HT-29 (cell line): ENCODE measurements at regions not wholly inside any gene's neighbourhood (a gene's known extent, or its start where the extent isn't known, plus 50 kb on each side); places are given as distances from the start of the nearest gene placed in this dataset.

Experiments used
- DNase-seq: peaks from one replicate; pipeline ENCODE4 v3.0.0-alpha.2; 2015; ENCODE audit warnings: low spot score

DNA sequence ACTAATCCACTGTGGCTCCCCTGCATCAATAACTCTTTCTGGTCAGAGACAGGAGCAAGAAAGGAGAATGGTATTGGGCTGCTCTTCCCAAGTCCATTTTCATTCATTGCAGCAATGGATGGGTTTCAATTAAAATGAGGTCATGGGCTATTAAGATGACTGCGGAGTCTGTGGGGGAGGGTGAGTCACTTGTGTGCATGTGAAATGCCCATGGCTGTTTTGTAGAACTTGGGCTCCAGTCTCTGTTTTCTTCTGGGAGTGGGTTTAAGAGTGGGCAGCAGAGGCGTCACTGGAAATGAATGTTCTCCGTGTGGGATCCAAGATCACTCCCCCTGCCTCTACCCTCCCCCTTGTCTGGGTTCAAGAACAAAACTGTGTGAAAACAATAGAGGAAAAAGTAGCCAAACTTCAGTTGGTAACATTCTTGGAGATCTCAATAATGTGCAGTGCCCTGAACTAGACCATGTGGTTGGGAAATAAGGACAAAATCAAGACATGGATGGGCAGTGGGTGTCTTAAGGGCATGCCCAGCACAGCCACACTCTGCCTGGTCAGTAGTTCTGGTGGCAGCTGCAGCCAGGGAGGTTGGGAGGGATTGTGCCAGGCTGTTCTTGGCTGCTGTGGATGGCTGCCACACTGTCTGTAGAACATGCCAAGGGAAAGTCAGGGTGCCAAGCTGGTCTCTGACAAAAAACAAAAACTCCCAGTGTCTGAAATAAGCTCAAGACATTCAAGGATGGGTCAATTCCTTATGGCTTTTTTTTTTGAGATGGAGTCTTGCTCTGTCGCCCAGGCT, 68.2 kb upstream of the CXCR4 start:
- no peak for DNase-seq

DNA sequence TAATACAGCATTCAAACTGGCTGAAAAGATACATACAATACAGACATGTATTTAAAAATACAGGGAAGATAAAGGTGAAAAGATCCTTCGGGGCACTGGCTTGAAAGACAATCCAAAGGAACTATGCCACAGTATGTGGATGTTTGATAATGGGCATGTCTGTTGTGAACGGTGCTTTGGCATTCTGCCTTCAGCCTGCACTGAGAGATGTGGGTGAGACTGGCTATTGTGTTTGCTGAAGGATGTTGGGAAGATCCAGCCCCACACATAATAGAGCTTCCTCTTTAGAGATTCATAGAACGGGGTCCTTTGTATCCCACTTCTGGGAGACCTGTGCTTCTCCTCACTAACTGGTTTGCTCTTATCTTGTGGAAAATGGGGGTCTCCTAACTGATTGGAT, 65.1 kb upstream of the CXCR4 start:
- DNase-seq: no peak

DNA sequence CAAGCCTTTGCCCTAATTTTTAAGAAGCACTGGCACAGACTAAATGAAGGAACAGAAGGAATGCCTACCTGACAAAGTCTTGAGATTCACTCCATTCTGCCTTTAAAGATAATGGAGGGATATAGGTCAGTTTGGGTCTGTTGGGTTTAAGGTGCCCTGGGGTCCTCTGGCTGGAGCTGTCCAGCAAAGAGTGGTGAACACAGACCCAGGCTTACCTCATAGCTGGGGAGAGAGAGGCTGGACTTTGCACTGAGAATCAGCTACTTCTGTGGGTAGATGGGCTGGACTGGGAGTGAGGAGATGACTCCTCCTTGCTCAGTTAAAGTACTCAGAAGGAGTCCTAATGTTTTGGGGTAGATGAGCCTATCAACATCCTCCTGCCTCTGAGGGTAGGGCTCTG, 64.4 kb upstream of the CXCR4 start:
- no peak for DNase-seq

DNA sequence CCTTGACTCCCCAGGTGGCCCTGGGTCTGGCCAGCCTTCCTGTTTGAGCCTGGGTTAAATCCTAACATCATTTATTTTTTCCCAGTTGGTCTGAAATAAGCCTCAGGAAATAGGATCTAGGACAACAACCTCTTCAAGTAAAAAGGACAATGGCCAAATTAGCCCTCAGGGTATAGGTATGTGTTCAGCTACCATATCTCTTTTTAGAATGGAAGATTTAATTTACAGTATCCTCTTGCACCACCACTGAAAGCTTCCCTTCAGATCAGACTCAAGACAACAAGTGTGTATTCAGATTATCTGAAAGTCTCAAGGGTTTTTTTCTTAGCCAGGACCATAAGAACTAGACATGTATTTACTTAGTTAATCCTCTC, 61.6 kb upstream of the CXCR4 start:
- no peak for DNase-seq

DNA sequence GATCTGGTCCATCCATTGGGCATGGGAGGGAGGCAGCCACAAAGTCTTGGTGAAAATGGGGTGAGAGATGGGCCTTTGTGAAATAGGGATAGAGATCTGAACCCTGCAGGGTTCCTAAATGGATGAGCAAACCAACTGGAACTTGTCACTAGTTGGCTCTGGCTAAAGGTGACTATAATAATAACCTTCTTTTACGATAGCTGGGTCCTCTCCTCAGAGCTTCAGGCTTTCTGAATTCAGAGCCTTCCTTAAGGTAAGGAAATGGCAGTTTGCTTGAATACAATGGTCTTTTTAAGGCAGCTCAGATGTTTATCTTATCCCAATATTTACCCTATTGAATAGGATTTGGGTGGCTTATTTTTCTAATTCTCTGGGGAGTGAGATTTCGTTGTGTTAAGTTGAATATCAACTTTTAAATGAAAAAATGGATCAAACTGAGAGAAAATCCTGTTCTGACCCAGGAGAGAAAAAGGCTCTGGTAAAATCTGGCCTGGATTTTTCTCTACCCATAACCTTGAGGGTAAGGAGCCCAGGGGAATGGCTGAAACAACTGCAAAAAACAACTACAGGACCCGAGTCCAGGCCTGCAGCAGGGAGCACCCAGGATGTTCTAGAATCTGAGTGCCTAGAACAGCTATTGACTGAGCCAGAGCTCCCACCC, 61.1 kb upstream of the CXCR4 start:
- DNase-seq: no peak

DNA sequence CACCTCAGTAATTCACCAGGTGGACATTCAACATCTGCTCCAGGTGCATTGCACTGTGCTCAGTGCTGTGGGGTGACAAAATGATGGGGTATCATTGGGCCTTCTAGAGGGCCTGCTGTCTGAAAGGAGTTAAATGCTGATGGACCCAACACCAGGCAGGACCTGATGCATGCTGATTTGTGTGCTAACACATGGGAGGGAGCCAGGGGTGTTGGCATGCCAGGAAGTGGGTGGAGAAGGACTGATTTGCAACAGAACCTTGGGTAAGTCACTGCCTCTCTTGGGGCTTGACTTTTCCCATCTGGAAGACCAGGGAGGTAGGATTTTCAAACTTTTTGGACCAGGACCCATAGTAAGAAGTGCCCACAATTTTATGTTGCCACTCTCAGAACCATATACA, 57.9 kb upstream of the CXCR4 start:
- DNase-seq: no peak

DNA sequence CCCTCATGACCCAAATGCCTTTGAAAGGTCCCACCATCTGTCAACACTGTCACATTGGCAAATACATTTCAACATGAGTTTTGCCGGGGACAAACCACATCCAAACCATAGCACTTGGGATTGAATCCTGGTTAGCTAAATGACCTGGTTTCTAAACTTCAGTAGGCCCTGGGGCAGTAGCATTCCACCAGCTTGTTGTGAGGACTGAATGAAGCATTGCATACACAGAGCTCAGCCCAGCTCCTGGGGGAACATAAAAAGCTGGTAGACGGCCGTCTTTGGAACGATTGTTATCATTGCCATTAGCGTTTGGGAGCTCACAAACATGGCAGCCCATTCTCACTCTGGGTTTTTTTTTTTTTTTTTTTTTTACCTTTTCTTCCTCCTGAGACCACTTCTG, 57.5 kb upstream of the CXCR4 start:
- DNase-seq: no peak

DNA sequence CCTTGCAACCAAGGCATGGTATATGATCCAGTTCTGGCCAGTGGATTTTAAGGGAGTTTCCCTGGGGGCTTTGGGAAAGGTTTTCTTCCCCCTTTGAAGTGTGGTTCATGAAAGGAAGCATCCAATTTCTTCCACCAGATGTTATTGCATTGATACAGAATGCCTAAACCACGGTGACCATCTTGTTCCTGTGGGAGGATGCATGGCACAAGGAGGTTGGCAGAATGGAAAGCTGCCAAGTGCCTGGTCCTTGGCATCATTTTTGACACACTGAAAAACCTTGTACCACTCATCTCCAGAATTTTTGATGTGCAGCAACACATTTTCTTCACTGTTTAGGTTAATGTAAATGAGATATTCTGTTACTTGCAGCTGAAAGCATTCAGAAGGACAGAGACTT, 55.2 kb upstream of the CXCR4 start:
- DNase-seq: no peak

DNA sequence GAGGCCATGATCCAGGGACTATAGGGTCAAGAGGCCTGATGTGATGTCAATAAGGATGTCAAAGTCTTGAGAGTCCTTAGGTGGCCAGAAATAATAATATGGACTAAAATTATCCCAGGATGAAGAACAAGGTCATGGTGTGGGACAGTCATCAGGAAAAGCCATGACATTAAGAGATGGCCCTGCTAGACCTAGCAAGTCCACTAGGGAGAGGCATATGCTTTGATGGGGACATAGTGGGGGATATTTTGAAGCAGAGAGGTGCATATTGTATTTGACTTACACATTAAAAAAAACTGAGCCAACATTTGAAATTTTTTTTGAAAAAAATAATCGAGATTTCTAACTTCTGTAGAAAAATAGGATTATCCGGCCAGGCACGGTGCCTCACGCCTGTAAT, 53.3 kb upstream of the CXCR4 start:
- no peak for DNase-seq

DNA sequence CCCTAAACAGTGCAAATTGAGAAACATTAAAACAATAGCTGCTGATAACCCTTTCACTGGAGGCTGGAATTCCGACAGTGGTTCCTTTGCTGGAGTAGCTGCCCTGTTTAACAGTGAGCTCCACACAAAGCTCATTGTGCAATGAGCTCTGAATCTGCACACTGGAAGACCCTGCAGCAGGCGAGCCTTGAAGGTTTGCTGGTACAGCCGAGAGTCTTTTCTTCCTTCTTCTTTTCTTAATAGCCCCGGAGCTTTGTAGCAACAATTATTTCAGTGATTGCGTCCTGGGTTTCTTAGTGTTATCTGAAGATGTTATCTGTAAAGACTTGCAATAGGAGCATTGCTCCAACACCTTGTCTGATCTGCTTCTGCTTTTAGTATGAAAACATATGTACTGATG, 50.8 kb upstream of the CXCR4 start:
- DNase-seq: no peak

DNA sequence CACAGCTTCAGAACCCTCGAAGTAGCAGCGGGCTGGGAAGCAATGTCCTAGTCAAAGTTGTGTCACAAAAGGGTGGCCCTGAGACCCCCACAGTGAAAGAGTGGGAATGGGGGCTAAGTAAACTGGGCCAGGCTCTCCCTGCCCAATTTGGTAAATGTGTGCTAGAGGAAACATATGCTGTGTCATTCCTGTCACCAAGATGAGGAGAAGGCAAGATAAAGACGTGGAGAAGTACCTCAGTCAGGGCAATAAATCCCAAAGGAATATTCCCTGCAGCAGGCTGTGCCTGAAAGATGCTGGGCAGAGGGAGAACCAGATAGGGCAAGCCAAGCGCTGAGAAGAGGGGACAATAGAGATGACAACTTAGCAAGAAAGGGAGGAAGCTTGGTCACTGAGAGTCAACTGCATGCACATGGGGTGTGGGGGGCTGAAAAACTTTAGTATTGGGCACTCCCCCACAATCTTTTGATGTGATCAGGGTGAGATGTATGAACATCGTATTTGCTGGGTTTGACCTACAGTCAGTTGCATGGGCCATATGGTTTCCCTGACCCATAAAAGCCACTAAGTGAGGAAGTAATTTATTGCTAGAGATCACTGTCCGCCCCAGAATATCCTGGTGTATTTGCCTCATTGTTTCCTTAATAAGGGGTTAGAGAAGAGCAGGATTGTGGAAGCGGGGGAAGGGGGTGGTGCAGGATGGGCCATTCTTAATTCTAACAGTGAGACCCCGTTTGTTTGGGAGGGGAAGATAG, 49.9 kb upstream of the CXCR4 start:
- DNase-seq: no peak
